HL-60 (cell line): ENCODE measurements at regions not wholly inside any gene's neighbourhood (a gene's known extent, or its start where the extent isn't known, plus 50 kb on each side); places are given as distances from the start of the nearest gene placed in this dataset.
A peak's percentile ranks its signal among the peaks of the same experiment; 100 is the strongest.

ENCODE experiments used
- DNase-seq, 2 experiments: peaks; one replicate each; pipeline ENCODE4 v3.0.0-alpha.2; 2010 to 2020; ENCODE audit warnings: low read depth in 1 of 2, low spot score in 1 of 2
- H3K27ac ChIP-seq: fragments of 250-450 bp; sonication (Bioruptor Pico); replicated peaks from 2 replicates; pipeline ENCODE4 v1.5.1; 2020; ENCODE audit warnings: mild to moderate bottlenecking, moderate library complexity
- H3K27me3 ChIP-seq: fragments of 250-450 bp; sonication (Bioruptor Pico); 2 replicates; pipeline ENCODE4 v1.5.1; 2021; ENCODE audit warnings: mild to moderate bottlenecking, moderate library complexity; ENCODE audit not compliant: insufficient read depth, poor library complexity, severe bottlenecking
- H3K4me3 ChIP-seq: replicated peaks from 2 replicates; pipeline ENCODE4 v1.5.1; 2011; ENCODE audit warnings: mild to moderate bottlenecking, control low read depth, low read length; ENCODE audit not compliant: insufficient read depth
- GABPA ChIP-seq: IDR thresholded peaks from 2 replicates; pipeline ENCODE4 v1.6.1; 2012; ENCODE audit warnings: low read depth
- POLR2AphosphoS5 ChIP-seq: IDR thresholded peaks from 2 replicates; pipeline ENCODE4 v1.6.1; 2012; ENCODE audit warnings: low read depth
- SPI1 ChIP-seq: IDR thresholded peaks from 2 replicates; pipeline ENCODE4 v1.6.1; 2012; ENCODE audit warnings: low read depth, mild to moderate bottlenecking, borderline replicate concordance
- TF ChIP-seq, protein P1 (sequence below): IDR thresholded peaks from one replicate; pipeline ENCODE4 v1.5.1; 2011; ENCODE audit warnings: low read length, control low read depth, inconsistent platforms; ENCODE audit not compliant: insufficient read depth
- TF ChIP-seq, protein P2 (sequence below): IDR thresholded peaks from 2 replicates; pipeline ENCODE4 v1.6.1; 2012; ENCODE audit warnings: low read depth; ENCODE audit not compliant: insufficient replicate concordance

DNA sequence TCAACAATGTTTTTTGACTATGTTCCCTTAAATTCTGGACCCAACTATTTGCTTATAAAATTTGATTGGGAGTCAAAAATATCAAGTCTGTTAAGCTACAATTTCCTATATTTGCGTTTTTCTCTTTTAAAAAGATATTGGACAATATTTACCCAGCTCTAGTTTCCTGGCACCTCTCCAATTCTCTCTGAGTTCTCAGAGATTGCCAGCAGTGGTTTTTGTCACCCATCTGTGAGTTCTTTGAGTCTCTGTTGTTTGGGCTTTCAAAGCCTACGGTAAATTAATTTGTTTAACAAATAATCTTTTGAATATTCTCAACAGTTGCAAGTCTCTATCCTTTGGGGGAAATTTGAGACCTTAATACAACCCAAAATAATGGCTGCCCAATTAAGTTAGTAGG lies 174.2 kb upstream of the PUM3 start:
- Histone ChIP-seq H3K27me3 (no peaks in the 10 kb centered on the region), H3K4me3 (no peak overlapping the region), H3K27ac (no peak overlapping the region)
- no peak for DNase-seq
- TF ChIP-seq SPI1: no peak
- TF ChIP-seq, protein P1, sequence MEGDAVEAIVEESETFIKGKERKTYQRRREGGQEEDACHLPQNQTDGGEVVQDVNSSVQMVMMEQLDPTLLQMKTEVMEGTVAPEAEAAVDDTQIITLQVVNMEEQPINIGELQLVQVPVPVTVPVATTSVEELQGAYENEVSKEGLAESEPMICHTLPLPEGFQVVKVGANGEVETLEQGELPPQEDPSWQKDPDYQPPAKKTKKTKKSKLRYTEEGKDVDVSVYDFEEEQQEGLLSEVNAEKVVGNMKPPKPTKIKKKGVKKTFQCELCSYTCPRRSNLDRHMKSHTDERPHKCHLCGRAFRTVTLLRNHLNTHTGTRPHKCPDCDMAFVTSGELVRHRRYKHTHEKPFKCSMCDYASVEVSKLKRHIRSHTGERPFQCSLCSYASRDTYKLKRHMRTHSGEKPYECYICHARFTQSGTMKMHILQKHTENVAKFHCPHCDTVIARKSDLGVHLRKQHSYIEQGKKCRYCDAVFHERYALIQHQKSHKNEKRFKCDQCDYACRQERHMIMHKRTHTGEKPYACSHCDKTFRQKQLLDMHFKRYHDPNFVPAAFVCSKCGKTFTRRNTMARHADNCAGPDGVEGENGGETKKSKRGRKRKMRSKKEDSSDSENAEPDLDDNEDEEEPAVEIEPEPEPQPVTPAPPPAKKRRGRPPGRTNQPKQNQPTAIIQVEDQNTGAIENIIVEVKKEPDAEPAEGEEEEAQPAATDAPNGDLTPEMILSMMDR: no peak
- no peak for TF ChIP-seq GABPA
- TF ChIP-seq, protein P2, sequence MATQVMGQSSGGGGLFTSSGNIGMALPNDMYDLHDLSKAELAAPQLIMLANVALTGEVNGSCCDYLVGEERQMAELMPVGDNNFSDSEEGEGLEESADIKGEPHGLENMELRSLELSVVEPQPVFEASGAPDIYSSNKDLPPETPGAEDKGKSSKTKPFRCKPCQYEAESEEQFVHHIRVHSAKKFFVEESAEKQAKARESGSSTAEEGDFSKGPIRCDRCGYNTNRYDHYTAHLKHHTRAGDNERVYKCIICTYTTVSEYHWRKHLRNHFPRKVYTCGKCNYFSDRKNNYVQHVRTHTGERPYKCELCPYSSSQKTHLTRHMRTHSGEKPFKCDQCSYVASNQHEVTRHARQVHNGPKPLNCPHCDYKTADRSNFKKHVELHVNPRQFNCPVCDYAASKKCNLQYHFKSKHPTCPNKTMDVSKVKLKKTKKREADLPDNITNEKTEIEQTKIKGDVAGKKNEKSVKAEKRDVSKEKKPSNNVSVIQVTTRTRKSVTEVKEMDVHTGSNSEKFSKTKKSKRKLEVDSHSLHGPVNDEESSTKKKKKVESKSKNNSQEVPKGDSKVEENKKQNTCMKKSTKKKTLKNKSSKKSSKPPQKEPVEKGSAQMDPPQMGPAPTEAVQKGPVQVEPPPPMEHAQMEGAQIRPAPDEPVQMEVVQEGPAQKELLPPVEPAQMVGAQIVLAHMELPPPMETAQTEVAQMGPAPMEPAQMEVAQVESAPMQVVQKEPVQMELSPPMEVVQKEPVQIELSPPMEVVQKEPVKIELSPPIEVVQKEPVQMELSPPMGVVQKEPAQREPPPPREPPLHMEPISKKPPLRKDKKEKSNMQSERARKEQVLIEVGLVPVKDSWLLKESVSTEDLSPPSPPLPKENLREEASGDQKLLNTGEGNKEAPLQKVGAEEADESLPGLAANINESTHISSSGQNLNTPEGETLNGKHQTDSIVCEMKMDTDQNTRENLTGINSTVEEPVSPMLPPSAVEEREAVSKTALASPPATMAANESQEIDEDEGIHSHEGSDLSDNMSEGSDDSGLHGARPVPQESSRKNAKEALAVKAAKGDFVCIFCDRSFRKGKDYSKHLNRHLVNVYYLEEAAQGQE: no peak
- no peak for TF ChIP-seq POLR2AphosphoS5

DNA sequence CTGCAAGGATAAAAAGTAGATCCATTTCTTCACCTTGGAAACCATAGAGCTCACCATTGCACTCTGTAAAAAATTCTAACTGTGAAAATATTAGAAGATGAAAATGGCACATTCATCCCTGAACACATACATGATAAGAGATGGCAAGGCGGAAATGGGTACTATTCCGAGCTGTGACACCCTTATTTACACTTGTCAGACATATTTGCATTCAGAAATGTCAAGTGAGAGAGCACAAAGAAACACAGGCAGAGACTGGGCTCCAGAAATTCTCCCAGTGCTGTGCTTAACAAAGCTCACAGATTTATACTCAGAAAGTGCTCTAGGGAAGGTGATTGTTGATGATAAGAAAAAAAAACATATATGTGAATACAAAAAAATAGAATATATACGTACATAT lies 170.3 kb upstream of the PUM3 start:
- TF ChIP-seq, protein P1: no peak
- TF ChIP-seq GABPA (no peak), POLR2AphosphoS5 (no peak), SPI1 (no peak)
- TF ChIP-seq, protein P2: no peak
- Histone ChIP-seq H3K27me3 (no peaks in the 10 kb centered on the region), H3K4me3 (no peak overlapping the region), H3K27ac (no peak overlapping the region)
- no peak for DNase-seq

DNA sequence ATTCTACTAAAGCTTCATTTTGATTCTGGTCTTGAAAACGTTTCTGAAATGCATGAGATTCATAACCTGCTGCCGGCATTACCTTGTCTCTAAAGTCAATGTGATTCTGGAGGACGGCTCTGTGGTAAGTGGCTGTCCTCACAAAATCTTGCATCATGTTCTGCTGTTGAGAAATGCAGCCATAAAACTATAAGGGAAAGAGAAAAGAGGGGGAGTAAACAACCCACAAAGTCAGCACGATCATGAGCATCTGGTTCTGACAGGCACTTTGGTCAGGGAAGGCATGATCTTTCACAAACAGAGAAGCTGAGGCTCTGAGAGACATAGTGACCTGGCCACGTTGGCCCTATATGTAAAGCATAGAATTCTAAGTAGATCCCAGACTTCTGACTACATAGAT lies 168.9 kb upstream of the PUM3 start:
- Histone ChIP-seq H3K4me3 (no peak overlapping the region), H3K27ac (peak overlapping the region; percentile 12), H3K27me3 (no peaks in the 10 kb centered on the region)
- no peak for TF ChIP-seq SPI1
- peak; percentile 57 for TF ChIP-seq POLR2AphosphoS5
- DNase-seq: peak; percentile 78 to 83

DNA sequence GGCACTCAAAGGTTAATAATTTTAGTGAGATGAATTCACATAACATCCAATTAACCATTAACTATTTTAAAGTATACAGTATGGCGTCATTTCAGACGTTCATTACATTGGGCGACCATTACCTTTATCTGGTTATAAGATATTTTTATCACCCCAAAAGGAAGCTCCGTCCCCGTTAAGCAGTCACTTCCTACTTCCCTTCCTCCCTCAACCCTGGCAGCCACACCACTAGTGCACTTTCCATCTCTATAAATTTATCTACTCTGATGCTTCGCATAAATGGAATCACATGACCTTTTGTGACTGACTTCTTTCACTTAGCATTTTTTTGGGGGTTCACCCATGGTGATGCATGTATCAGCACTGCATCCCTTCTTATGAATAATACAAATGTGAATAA lies 168.3 kb upstream of the PUM3 start:
- H3K4me3 ChIP-seq: no peak overlapping the region
- H3K27ac ChIP-seq: peak overlapping the region; percentile 12
- TF ChIP-seq GABPA (no peak), POLR2AphosphoS5 (no peak), SPI1 (peak; percentile 82)
- TF ChIP-seq, protein P2: no peak
- TF ChIP-seq, protein P1: no peak
- peak; percentile 18 to 35 for DNase-seq
- H3K27me3 ChIP-seq: no peaks in the 10 kb centered on the region
